HG03378 (cell line): ENCODE measurements at regions not wholly inside any gene's neighbourhood (a gene's known extent, or its start where the extent isn't known, plus 50 kb on each side); places are given as distances from the start of the nearest gene placed in this dataset.
"Not testable (repeated sequence)": the region's sequence is repeated elsewhere in the genome, so short reads cannot be mapped to it uniquely, and the experiment has no call there.

Experiments used
- ATAC-seq: cut with Tn5 transposase; IDR thresholded peaks from one replicate; pipeline ENCODE4 v1.9.1; 2021; ENCODE audit warnings: mild to moderate bottlenecking, moderate library complexity; ENCODE audit not compliant: unreplicated experiment

- ATAC-seq = peak; percentile 66
Observed at GRCh38 chr2:142585785-142586184, 291.7 kb upstream of the KYNU start.

DNA sequence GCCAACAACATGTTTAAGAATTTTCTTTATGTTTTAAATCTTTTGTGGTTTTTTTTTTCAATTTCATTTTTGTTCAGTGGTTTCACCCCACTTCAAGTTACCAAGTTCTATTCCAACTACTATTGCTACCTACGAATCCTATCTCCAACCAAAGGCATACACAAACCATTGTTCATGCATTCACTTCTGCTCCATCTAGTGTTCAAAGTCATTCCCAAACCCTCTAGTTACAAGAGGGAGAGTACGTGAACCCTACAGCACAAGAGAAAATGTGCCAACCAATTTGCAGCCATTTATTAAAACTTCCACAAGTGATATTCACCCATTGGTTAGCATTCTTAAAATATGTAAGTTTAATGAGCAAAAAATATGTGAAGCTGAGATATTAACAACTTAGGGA, 295.1 kb upstream of the KYNU start:
- no peak for ATAC-seq

DNA sequence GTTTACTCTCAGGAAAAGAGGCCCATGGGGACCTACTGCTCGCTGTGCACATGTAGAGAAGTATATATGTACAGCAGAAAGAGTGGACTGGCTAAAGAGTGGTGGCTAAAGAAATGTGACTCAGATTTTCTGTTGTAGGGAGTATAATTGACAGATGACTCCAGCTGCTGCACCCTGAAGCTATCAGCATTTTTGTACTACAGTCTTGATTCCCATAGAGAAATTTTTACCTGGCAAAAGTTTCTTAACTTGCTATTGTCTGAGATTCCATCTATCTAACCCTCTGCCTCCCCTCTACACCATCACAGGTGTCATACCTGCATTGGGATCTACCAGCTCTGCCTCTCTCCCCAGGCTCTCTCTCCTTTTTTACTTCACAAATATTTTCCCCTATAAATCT, 296.0 kb upstream of the KYNU start:
- no peak for ATAC-seq

- ATAC-seq = no peak
Observed at GRCh38 chr2:142580691-142581090, 296.8 kb upstream of the KYNU start.

GRCh38 chr2:142575561-142575960, 301.9 kb upstream of the KYNU start:
- no peak for ATAC-seq

- no peak for ATAC-seq
Observed at GRCh38 chr2:142574388-142574787, 303.1 kb upstream of the KYNU start.

- ATAC-seq = no peak
Observed at GRCh38 chr2:142572346-142573132, 304.9 kb upstream of the KYNU start.

DNA sequence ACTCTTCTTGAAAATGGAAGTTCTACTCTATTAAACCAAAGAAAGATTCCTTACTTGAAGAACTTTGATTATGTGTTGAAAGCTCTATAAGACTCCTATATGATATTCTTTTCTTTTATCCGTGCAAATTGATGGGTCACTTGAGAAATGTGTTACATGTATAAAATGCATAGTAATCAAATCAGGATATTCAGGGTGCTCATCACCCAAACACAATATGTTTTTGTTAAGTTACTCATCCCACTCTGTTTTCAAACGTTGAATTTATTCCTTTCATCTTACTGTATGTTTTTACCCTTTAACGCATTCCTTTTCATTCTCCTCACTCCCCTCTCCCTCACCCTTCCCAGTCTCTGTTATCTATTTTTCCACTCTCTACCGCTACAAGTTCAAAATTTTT, 305.5 kb upstream of the KYNU start:
- ATAC-seq = no peak

DNA sequence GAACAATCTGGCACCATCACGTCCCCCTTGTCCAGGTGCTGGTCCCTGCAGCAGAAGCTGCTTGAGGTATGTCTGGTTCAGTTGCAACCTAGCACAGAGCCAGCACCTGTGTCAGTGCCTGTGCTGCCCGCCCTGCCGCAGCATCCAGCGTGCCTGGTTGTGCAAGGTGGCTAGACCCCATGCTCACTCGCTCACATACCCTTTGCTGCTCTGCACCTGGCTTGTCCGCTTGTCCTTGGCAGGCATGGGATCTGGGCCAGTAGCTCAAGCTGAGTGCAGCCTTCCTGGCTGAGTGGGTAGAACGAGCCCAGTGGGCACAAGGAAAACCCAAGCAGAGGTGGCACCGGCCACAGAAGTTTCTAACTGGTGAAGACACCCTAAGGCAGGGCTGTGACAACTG, 314.6 kb upstream of the KYNU start:
- no peak for ATAC-seq

DNA sequence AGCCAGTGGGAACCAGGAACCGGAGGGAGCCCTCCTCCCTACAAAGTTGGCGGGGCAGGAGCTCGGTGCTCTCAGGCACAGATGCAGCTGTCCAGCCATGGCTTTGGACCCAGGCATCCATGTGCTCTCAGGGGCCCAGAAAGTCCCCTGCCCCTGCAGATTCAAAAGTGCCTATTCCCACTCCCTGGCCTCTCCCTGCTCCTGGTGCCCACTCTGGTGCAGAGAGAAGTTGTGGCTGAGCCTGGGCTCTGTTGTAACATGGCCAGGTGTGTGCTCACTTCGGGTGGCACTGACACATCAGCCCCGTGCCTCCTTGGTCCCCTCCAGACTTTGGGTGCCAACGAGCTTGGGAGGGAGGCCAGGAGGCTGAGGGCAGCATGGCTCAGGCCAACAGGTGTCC, 315.8 kb upstream of the KYNU start:
- no peak for ATAC-seq

DNA sequence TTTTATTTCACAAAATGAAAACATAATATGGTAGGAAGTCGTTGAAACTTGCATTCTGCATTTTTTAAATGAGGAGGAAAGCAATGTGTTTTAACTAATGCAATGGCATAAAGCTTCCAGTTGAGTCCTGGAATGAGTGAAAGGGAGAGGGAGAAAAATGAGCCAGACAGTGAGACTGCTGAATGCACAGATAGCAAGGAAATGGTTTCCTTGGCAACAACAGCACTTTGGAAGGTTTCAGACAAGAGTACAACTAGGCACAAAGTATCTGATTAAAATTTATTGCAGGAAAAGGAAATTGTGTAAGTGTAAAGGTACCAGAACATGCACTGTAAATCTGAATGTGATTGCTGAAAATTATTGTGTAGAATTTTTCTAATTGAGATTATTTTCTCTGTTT, 320.1 kb upstream of the KYNU start:
- ATAC-seq = no peak

- not testable (repeated sequence) for ATAC-seq
Observed at GRCh38 chr2:142545999-142546398, 331.5 kb upstream of the KYNU start.

GRCh38 chr2:142545036-142545435, 332.4 kb upstream of the KYNU start:
- no peak for ATAC-seq

DNA sequence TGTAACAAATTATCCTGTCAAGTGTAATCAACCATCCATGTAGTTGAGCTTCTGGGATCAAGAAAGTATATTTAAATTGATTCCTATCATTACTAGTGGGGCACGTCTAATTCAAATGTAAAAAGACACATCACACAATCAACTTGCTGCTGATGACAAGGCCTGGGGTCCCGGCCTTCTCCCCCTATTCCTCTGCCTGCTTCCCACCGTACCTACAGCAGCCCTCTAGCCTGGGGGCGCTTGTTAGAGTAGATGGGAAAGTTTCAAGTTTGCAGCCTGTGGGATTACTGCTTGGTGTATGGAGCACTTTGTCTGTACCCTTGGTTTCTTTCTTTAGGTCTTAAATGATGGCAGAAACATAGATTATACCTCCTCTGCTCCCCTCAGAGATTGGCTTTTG, 333.3 kb upstream of the KYNU start:
- no peak for ATAC-seq

GRCh38 chr2:142542431-142542910, 335.0 kb upstream of the KYNU start:
- ATAC-seq = no peak

DNA sequence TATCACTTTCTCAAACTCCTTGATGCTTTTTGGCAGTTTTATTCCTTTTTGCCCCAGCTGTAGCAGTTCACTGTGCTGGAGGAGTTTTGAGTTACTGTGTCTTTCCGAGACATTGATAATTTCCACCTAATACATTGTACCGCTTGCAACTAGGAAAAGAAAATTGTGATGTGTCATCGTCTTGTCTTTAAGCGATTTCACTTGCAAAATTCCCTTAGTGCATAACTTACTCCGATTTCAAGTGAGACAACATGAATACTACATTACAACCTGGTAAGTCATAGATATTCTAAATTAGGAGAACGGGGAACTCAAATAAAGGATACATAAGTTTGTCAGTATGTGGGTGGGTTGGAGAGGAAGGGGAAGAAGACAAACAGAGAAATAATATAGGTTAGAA, 340.5 kb upstream of the KYNU start:
- ATAC-seq = no peak

DNA sequence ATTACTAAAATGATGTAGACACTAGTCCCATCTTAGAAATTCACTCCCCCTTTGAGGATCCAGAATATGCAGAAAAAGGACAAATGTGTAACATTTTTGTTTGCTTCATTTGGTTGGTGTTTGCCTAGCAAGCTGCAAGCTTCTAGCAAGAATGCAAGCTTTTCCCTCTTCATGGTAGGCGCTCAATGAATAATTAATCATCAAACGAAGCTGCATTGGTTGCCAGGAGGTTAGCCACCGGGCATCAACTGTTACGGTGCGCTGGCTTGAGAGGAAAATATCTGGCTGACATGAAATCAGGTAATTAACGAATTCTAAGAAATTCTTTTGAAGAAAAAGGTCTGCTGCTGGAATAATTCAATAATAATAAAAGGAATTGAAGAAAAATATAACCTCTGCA, 341.0 kb upstream of the KYNU start:
- no peak for ATAC-seq

- no peak for ATAC-seq
Observed at GRCh38 chr2:142535311-142535710, 342.2 kb upstream of the KYNU start.

- no peak for ATAC-seq
Observed at GRCh38 chr2:142533177-142533576, 344.3 kb upstream of the KYNU start.

DNA sequence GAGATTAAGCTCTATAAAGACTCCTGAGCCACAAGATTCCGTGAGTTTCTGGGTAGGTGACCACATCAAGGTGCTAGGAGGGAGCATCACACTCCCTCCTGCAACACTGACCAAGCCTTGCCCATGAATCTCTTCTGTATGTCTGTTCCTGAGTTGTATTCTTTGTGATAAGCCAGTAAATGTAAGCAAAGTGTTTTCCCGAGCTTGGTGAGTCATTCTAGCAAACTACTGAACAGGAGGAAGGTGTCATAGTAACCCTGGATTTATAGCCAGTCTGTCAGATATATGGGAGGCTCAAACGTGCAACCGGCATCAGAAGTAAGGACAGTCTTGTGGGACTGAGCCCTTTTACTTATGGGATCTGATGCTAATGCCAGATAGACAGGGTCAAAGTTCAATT, 346.1 kb upstream of the KYNU start:
- no peak for ATAC-seq

DNA sequence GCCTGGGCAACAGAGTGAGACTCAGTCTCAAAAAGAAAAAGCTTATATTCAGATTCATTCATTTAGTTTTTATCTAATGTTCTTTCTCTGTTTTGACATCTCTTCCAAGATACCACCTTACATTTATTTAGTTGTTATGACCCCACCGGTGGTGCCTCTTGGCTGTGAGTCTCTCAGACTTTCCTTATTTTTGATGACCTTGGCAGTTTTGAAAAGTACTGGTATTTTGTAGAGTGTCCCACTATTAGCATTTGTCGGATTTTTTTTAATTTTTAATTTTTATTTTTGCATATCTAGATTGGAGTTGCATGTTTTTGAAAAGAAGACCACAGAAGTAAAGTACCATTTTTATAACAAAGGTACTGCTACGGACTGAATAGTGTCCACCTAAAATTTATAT, 351.7 kb upstream of the KYNU start:
- ATAC-seq = no peak

DNA sequence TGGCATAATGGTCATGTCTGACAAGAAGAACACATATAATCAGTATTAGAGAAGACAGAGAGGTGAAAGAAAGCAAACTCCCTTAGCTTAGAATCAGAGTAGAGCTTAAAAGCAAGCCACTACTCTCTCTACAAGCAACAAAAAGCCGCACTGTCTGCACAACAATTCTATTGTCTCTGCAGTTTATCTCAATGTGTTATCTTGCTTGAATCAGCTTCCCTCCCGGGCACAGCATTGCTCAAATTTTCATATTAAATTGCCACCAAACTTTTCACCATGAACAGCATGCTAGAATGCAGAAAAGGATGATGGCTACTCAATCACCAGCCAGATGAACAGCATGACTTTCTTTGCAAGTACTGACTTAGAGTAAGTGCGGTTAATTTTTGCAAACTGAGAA, 356.0 kb upstream of the KYNU start:
- ATAC-seq = no peak

GRCh38 chr2:142515493-142515892, 362.0 kb upstream of the KYNU start:
- ATAC-seq = no peak
